T-helper 2 cell treated with Interferon-gamma antibody and Interleukin-4, amounts not matched to agents 5 μg/mL and 100 μg/mL, for 36 hours (primary cell): ENCODE measurements at regions not wholly inside any gene's neighbourhood (a gene's known extent, or its start where the extent isn't known, plus 50 kb on each side); places are given as distances from the start of the nearest gene placed in this dataset.

ENCODE experiments used
- DNase-seq: peaks from one replicate; pipeline ENCODE4 v3.0.0; 2021; ENCODE audit warnings: low spot score
- H3K27ac Mint-ChIP-seq: one replicate; pipeline ENCODE4 v1.8.0; 2021; ENCODE audit warnings: mild to moderate bottlenecking, mixed read lengths
- H3K27me3 Mint-ChIP-seq: one replicate; pipeline ENCODE4 v1.8.0; 2021; ENCODE audit warnings: low read depth, mixed read lengths
- H3K36me3 Mint-ChIP-seq: one replicate; pipeline ENCODE4 v1.8.0; 2021; ENCODE audit warnings: low read depth, mixed read lengths
- H3K4me1 Mint-ChIP-seq: one replicate; pipeline ENCODE4 v1.8.0; 2021; ENCODE audit warnings: low read depth, mixed read lengths
- H3K4me3 Mint-ChIP-seq: one replicate; pipeline ENCODE4 v1.8.0; 2022; ENCODE audit warnings: mild to moderate bottlenecking, moderate library complexity, mixed read lengths
- H3K9me3 Mint-ChIP-seq: one replicate; pipeline ENCODE4 v1.8.0; 2021; ENCODE audit warnings: mixed read lengths

DNA sequence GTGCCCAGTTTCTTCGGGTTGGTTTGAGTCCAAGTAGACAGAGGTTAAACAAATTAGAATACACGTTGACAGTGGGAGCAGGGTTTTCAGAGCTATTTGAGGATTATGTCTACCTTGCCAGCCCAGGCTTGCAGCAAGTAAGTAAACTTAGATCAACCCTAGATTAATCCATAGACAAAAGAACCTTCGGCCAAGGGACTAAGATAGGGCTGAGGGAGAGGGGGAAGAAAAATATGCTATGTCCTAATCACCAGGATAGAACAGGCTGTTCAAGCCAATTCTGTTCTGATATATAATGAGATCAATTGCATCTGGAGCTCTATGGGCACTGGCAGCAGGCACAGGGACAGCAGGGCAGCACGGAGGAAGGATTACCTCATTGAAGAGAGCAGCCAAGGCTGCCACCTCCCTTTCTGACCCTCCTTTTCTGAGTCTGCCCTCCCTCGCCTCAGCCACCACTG lies 377.7 kb downstream of the PIK3R1 start:
- no peaks in the 10 kb centered on the region for H3K36me3 Mint-ChIP-seq
- no peaks in the 10 kb centered on the region for H3K9me3 Mint-ChIP-seq
- no peak overlapping the region for H3K4me3 Mint-ChIP-seq
- no peak for DNase-seq
- no peak overlapping the region for H3K27ac Mint-ChIP-seq
- H3K27me3 Mint-ChIP-seq: no peaks in the 10 kb centered on the region
- H3K4me1 Mint-ChIP-seq: no peaks in the 10 kb centered on the region

GRCh38 chr5:68612972-68613371 lies 397.4 kb downstream of the PIK3R1 start:
- Mint-ChIP-seq H3K9me3 (peaks cover 36% of the 10 kb centered on the region), H3K27me3 (peaks cover 14% of the 10 kb centered on the region), H3K4me1 (no peaks in the 10 kb centered on the region), H3K27ac (no peak overlapping the region), H3K4me3 (no peak overlapping the region), H3K36me3 (no peaks in the 10 kb centered on the region)
- DNase-seq: no peak

- no peak overlapping the region for H3K27ac Mint-ChIP-seq
- no peak overlapping the region for H3K4me3 Mint-ChIP-seq
- H3K36me3 Mint-ChIP-seq: no peaks in the 10 kb centered on the region
- no peaks in the 10 kb centered on the region for H3K4me1 Mint-ChIP-seq
- H3K27me3 Mint-ChIP-seq: peaks cover 19% of the 10 kb centered on the region
- H3K9me3 Mint-ChIP-seq: peaks cover 8% of the 10 kb centered on the region
- DNase-seq: no peak
Measured at GRCh38 chr5:68618501-68618900, 402.9 kb downstream of the PIK3R1 start.

- no peak for DNase-seq
- Mint-ChIP-seq H3K27ac (no peak overlapping the region), H3K4me3 (no peak overlapping the region), H3K27me3 (peaks cover 5% of the 10 kb centered on the region), H3K4me1 (no peaks in the 10 kb centered on the region), H3K9me3 (no peaks in the 10 kb centered on the region), H3K36me3 (no peaks in the 10 kb centered on the region)
Measured at GRCh38 chr5:68627001-68627400, 411.4 kb downstream of the PIK3R1 start.

GRCh38 chr5:68628082-68628814 lies 412.7 kb downstream of the PIK3R1 start:
- Mint-ChIP-seq H3K4me3 (no peak overlapping the region), H3K27me3 (peaks cover 2% of the 10 kb centered on the region), H3K27ac (no peak overlapping the region), H3K36me3 (no peaks in the 10 kb centered on the region), H3K4me1 (no peaks in the 10 kb centered on the region), H3K9me3 (no peaks in the 10 kb centered on the region)
- DNase-seq: no peak

DNA sequence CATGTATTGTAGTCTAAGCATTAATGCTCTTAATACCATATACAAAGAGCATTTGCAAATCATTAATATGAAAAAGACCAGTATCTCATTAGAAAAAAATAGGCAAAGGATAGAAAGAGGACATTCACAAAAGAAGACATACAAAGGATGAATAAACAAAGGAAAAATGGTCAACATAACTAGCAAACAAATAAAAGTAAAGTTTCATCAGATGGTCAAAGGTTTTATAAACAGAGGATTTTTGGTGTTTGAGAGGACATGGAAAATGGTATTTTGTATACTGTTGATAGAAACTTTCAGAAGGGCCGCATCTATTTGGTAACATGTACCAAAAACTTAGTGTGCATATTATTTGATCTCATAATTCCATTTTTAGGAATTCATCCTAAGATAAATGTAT lies 414.8 kb downstream of the PIK3R1 start:
- no peaks in the 10 kb centered on the region for H3K4me1 Mint-ChIP-seq
- H3K4me3 Mint-ChIP-seq: no peak overlapping the region
- H3K27ac Mint-ChIP-seq: no peak overlapping the region
- H3K27me3 Mint-ChIP-seq: peaks cover 4% of the 10 kb centered on the region
- no peaks in the 10 kb centered on the region for H3K9me3 Mint-ChIP-seq
- no peak for DNase-seq
- no peaks in the 10 kb centered on the region for H3K36me3 Mint-ChIP-seq

- no peak overlapping the region for H3K4me3 Mint-ChIP-seq
- no peaks in the 10 kb centered on the region for H3K9me3 Mint-ChIP-seq
- peaks cover 11% of the 10 kb centered on the region for H3K27me3 Mint-ChIP-seq
Measured at GRCh38 chr5:68631884-68632283, 416.3 kb downstream of the PIK3R1 start.

GRCh38 chr5:68641211-68641610 lies 425.7 kb downstream of the PIK3R1 start:
- DNase-seq: no peak
- H3K27me3 Mint-ChIP-seq: peaks cover 44% of the 10 kb centered on the region
- no peaks in the 10 kb centered on the region for H3K4me1 Mint-ChIP-seq
- H3K4me3 Mint-ChIP-seq: no peak overlapping the region
- H3K9me3 Mint-ChIP-seq: no peaks in the 10 kb centered on the region
- no peak overlapping the region for H3K27ac Mint-ChIP-seq
- no peaks in the 10 kb centered on the region for H3K36me3 Mint-ChIP-seq

More at GRCh38 chr5:68631884-68632283, 416.3 kb downstream of the PIK3R1 start:
- Mint-ChIP-seq H3K4me1 (no peaks in the 10 kb centered on the region), H3K36me3 (no peaks in the 10 kb centered on the region), H3K27ac (no peak overlapping the region)
- DNase-seq: no peak

- Mint-ChIP-seq H3K27ac (no peak overlapping the region), H3K27me3 (peaks cover 34% of the 10 kb centered on the region), H3K4me1 (no peaks in the 10 kb centered on the region), H3K9me3 (no peaks in the 10 kb centered on the region), H3K36me3 (no peaks in the 10 kb centered on the region), H3K4me3 (no peak overlapping the region)
- no peak for DNase-seq
Measured at GRCh38 chr5:68643064-68643463, 427.5 kb downstream of the PIK3R1 start.

DNA sequence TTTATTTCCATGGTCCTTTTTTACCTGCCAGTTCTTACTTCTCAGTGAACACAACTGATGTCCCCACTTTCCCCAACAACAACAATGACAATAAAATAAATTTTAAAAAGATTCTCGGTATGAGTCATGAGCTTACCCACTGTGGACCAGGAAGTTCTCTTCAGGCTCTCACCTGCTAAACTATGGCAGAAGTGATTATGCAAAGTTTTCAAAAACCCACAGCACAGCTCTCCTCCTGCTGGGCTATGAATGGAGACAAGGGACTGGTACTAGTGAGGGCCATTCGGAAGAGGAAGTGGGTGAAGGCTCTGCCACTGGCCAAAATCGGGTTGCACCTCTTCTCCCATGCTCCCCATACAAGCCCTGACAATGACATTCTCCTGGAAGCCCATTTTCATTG lies 429.4 kb downstream of the PIK3R1 start:
- Mint-ChIP-seq H3K27ac (no peak overlapping the region), H3K4me1 (no peaks in the 10 kb centered on the region), H3K9me3 (no peaks in the 10 kb centered on the region), H3K4me3 (no peak overlapping the region), H3K36me3 (no peaks in the 10 kb centered on the region), H3K27me3 (peaks cover 23% of the 10 kb centered on the region)
- DNase-seq: no peak

DNA sequence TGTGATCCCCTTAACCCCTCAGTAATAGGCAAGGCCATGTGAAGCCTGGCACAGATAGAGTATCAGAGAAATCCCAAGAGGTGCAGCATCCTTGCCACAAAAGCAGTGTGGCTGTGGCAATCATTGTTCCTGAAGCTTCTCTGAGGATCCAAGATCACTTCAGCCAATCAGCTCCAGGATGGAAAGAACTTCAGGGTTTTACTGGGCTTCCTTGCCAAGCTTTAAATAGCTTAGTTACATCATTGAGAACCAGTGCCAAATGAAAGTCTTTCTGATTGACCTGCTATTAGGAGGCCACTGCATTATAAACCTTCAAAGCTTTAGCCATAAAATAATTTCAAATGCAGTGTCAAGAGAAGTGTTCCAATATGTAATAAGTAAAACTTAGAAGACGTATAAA lies 430.6 kb downstream of the PIK3R1 start:
- no peak for DNase-seq
- no peaks in the 10 kb centered on the region for H3K4me1 Mint-ChIP-seq
- H3K4me3 Mint-ChIP-seq: no peak overlapping the region

DNA sequence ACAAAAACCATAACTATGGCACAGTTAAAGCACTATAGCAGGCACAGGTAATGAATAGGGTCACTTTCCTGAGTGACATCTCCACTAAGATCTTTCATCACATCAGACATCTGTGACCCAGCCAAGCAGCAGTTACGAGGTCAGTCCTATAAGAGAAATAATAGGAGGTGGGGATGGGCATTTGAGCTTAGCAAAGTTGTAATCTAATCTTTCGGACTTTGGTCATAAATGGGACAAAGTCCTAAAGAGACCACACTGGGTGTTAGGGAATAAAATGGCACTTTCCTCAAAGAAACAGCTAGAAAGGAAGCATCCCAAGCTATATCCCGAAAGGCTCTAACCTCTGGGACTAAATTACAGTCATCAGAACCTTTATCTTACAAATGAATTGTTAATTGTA lies 432.2 kb downstream of the PIK3R1 start:
- H3K36me3 Mint-ChIP-seq: no peaks in the 10 kb centered on the region
- H3K4me1 Mint-ChIP-seq: no peaks in the 10 kb centered on the region
- H3K4me3 Mint-ChIP-seq: no peak overlapping the region
- no peak for DNase-seq
- H3K27ac Mint-ChIP-seq: no peak overlapping the region
- H3K9me3 Mint-ChIP-seq: no peaks in the 10 kb centered on the region
- peaks cover 2% of the 10 kb centered on the region for H3K27me3 Mint-ChIP-seq

More for the DNA sequence above, 430.6 kb downstream of the PIK3R1 start:
- no peaks in the 10 kb centered on the region for H3K36me3 Mint-ChIP-seq
- peaks cover 14% of the 10 kb centered on the region for H3K27me3 Mint-ChIP-seq
- no peak overlapping the region for H3K27ac Mint-ChIP-seq
- H3K9me3 Mint-ChIP-seq: no peaks in the 10 kb centered on the region

- H3K4me1 Mint-ChIP-seq: no peaks in the 10 kb centered on the region
- no peaks in the 10 kb centered on the region for H3K9me3 Mint-ChIP-seq
- H3K27ac Mint-ChIP-seq: no peak overlapping the region
- H3K36me3 Mint-ChIP-seq: no peaks in the 10 kb centered on the region
- DNase-seq: no peak
- H3K4me3 Mint-ChIP-seq: no peak overlapping the region
- H3K27me3 Mint-ChIP-seq: no peaks in the 10 kb centered on the region
Measured at GRCh38 chr5:68648944-68649857, 433.6 kb downstream of the PIK3R1 start.

- Mint-ChIP-seq H3K36me3 (no peaks in the 10 kb centered on the region), H3K27ac (no peak overlapping the region)
Measured at GRCh38 chr5:68652534-68652965, 437.0 kb downstream of the PIK3R1 start.

More at GRCh38 chr5:68652534-68652965, 437.0 kb downstream of the PIK3R1 start:
- Mint-ChIP-seq H3K4me3 (no peak overlapping the region), H3K9me3 (no peaks in the 10 kb centered on the region), H3K4me1 (no peaks in the 10 kb centered on the region), H3K27me3 (no peaks in the 10 kb centered on the region)
- DNase-seq: no peak
